IPS-20b (cell line): ENCODE measurements at regions not wholly inside any gene's neighbourhood (a gene's known extent, or its start where the extent isn't known, plus 50 kb on each side); places are given as distances from the start of the nearest gene placed in this dataset.

ENCODE experiments used
- H3K27ac ChIP-seq: one replicate; pipeline ENCODE4 v1.5.1; 2013; ENCODE audit warnings: low read length
- H3K27me3 ChIP-seq: 2 replicates; pipeline ENCODE4 v1.6.1; 2013; ENCODE audit warnings: mild to moderate bottlenecking, low read length, inconsistent platforms; ENCODE audit not compliant: insufficient read depth
- H3K36me3 ChIP-seq: 2 replicates; pipeline ENCODE4 v1.6.1; 2013; ENCODE audit warnings: low read depth, mild to moderate bottlenecking, inconsistent platforms, low read length, moderate library complexity; ENCODE audit not compliant: insufficient read depth
- H3K4me1 ChIP-seq: 2 replicates; pipeline ENCODE4 v1.6.1; 2013; ENCODE audit warnings: mild to moderate bottlenecking, control low read depth, inconsistent platforms, low read length, moderate library complexity; ENCODE audit not compliant: insufficient read depth
- H3K4me3 ChIP-seq: 2 replicates; pipeline ENCODE4 v1.5.1; 2013; ENCODE audit warnings: mild to moderate bottlenecking, low read length, inconsistent platforms
- H3K9ac ChIP-seq: 2 replicates; pipeline ENCODE4 v1.6.1; 2013; ENCODE audit warnings: low read depth, mild to moderate bottlenecking, inconsistent platforms, low read length, moderate library complexity
- H3K9me3 ChIP-seq: 2 replicates; pipeline ENCODE4 v1.6.1; 2013; ENCODE audit warnings: mild to moderate bottlenecking, low read depth, low read length, inconsistent platforms; ENCODE audit not compliant: insufficient read depth

DNA sequence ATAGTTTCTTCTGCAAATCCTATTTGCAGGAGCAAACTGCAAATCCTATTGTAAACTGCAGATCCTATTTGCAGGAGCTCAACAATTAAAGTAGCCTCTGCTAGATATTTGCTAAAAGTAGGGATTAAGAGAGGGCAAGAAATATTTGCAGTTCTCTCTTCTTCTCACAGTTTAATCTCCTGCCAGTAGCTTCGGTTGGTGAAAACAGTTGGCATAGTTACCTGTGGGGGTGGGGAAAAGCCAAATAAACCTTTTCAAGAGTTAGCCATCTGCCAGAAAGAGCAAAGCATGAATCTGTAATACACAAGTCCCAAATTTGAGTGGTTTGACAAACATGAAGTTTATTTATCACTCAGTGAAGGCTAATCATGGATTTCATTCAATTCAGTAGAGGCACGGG is 942.5 kb downstream of the JRKL start:
- Histone ChIP-seq H3K9ac (no peak overlapping the region), H3K27ac (no peak overlapping the region), H3K4me3 (no peak overlapping the region), H3K9me3 (no peaks in the 10 kb centered on the region), H3K27me3 (no peaks in the 10 kb centered on the region), H3K36me3 (no peaks in the 10 kb centered on the region), H3K4me1 (no peaks in the 10 kb centered on the region)

DNA sequence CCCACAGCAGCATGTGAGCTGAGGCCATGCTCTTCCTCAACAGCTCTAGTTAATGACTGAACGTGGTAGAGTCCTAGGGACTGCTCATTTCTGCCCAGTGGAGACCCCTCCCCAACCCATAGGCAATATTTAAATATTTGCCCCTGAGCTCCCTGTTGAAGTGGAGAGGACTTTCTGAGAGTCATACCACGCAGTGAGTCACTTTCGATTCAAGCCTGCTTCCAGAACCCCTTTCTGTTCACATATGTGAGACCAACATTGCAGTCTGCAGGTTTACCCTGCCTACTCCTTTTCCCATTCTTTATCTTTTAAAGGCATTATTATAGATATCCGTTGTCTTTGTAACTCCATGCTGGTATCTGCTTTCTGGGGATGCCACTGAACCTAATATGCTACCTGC is 946.3 kb downstream of the JRKL start:
- no peaks in the 10 kb centered on the region for H3K4me1 ChIP-seq
- no peak overlapping the region for H3K27ac ChIP-seq
- no peak overlapping the region for H3K9ac ChIP-seq
- H3K9me3 ChIP-seq = no peaks in the 10 kb centered on the region
- no peaks in the 10 kb centered on the region for H3K27me3 ChIP-seq
- H3K4me3 ChIP-seq = no peak overlapping the region
- no peaks in the 10 kb centered on the region for H3K36me3 ChIP-seq

DNA sequence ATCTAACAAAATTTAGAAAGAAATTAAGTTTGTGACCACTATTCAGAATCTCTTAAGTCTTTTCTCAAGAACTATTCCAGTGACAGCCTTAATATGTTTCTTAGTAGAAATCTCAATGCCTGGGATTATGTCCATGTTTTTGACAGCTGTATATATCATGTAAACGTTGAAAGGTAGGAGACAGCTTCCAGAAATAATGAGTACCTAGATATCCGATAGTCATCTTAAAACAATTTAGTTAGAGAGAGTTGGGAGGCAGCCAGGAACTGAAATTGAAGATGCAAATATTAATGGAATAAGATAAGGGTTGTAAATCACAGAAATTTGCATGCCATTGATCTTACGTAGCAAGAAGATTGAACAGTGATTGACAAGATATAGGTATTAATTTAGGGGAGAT is 955.2 kb downstream of the JRKL start:
- Histone ChIP-seq H3K27ac (no peak overlapping the region), H3K9me3 (no peaks in the 10 kb centered on the region), H3K4me1 (peaks cover 6% of the 10 kb centered on the region; the same call in 1 of the 2 replicates), H3K36me3 (no peaks in the 10 kb centered on the region), H3K27me3 (no peaks in the 10 kb centered on the region), H3K9ac (no peak overlapping the region), H3K4me3 (no peak overlapping the region)

DNA sequence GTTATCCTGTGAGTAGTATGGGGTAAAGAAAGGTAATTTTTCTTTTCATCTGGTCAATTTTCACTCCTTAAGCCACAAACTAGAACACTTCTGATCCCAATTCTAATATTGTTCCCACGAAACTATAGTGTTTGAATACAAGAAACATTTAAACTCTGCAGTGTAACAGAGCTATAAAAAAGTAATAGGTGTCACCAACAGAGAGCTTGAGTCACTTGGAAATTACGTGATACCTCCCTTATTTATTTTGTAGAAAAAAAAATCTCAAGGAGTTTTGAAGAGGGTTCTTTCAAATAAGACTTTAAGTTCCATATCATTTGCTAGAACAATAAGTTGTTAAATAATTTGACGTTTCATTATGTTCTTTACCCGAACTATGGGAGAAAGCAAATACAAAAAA is 959.4 kb downstream of the JRKL start:
- Histone ChIP-seq H3K9ac (no peak overlapping the region), H3K27ac (no peak overlapping the region), H3K36me3 (no peaks in the 10 kb centered on the region), H3K27me3 (no peaks in the 10 kb centered on the region), H3K4me1 (peaks cover 9% of the 10 kb centered on the region; the same call in 1 of the 2 replicates), H3K4me3 (no peak overlapping the region), H3K9me3 (no peaks in the 10 kb centered on the region)

DNA sequence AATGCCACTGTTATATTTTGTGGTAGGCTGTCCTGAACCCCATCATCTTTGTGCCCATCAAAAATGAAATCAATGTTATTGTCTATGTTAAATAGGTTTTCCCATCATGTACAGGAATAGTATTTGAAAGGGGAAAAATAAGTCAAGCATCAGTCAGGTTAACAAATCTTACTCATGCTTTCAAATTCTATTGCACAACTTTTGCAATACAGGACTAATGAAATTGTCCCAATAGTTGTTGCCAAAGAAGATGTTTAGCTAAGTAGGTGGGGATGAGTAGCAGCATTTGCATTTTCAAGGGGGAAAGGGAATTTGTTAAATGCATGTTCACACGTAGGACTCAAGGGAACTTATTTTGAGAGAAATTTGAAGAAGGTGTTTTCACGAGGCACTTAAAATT is 962.1 kb downstream of the JRKL start:
- H3K4me3 ChIP-seq = no peak overlapping the region
- H3K9me3 ChIP-seq = no peaks in the 10 kb centered on the region
- H3K4me1 ChIP-seq = peaks cover 9% of the 10 kb centered on the region; the same call in 1 of the 2 replicates
- H3K36me3 ChIP-seq = no peaks in the 10 kb centered on the region
- H3K27me3 ChIP-seq = no peaks in the 10 kb centered on the region
- no peak overlapping the region for H3K27ac ChIP-seq
- H3K9ac ChIP-seq = no peak overlapping the region

DNA sequence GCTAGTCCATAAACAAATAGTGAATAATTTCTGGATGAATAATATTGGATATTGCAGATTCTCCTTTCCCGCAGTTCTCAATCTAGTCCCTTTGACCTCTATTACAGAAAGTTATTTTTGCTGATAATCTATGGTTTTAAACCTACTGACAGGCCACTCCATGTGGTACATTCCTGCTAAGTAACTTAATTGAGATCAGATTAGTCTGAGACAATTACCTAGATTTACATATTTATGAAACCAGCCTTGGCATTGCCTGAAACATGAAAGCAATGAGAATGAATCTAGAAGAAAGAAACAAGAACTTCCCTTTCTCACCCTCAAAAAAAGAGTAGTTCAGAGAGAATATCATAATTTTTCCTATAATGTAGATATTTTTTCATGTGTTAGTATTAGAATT is 964.2 kb downstream of the JRKL start:
- H3K9me3 ChIP-seq = no peaks in the 10 kb centered on the region
- H3K9ac ChIP-seq = no peak overlapping the region
- peaks cover 7% of the 10 kb centered on the region; the same call in 1 of the 2 replicates for H3K4me1 ChIP-seq
- no peaks in the 10 kb centered on the region for H3K27me3 ChIP-seq
- H3K4me3 ChIP-seq = no peak overlapping the region
- no peaks in the 10 kb centered on the region for H3K36me3 ChIP-seq
- H3K27ac ChIP-seq = no peak overlapping the region

DNA sequence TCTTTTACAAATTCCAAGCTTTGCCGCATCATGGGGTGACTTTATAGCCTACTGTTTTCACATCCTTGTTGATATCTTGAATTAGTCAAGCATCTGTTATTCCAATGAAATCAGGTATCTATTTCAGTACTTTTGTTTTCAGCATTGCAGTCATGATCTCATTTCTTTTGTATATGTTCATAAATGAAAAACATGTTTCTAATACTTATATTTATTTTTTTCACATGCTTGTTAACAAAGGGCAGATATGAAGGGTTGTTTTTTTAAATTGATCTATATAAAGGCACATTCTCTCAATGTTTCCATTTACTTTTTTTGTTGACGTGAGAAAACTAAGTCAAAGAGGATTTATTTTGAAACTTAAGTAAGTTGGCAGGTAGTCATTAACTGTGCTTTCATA is 964.8 kb downstream of the JRKL start:
- H3K27ac ChIP-seq = no peak overlapping the region
- H3K36me3 ChIP-seq = no peaks in the 10 kb centered on the region
- H3K27me3 ChIP-seq = no peaks in the 10 kb centered on the region
- no peaks in the 10 kb centered on the region for H3K9me3 ChIP-seq
- H3K4me3 ChIP-seq = no peak overlapping the region
- peaks cover 3% of the 10 kb centered on the region; the same call in 1 of the 2 replicates for H3K4me1 ChIP-seq
- H3K9ac ChIP-seq = no peak overlapping the region

DNA sequence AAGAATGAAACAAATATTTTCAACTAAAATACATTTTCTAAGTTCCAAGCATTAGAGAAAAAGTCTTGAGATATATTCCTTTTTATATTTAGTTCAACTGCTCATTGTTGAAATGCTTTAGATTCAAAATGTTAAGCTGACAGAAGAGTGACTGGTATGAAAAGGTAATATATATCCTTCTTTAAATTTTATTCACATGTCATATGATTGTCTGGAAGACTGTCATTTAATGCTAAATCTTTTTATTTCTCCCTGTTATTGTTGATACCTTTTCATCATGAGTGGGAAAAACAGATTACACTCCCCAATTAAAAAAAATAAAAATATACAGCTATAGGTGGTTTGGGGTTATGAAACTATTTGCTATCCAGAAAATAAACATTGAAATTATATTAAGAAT is 965.4 kb downstream of the JRKL start:
- H3K27me3 ChIP-seq = no peaks in the 10 kb centered on the region
- no peak overlapping the region for H3K27ac ChIP-seq
- no peak overlapping the region for H3K4me3 ChIP-seq
- no peaks in the 10 kb centered on the region for H3K36me3 ChIP-seq
- no peak overlapping the region for H3K9ac ChIP-seq
- H3K4me1 ChIP-seq = peaks cover 3% of the 10 kb centered on the region; the same call in 1 of the 2 replicates
- no peaks in the 10 kb centered on the region for H3K9me3 ChIP-seq

DNA sequence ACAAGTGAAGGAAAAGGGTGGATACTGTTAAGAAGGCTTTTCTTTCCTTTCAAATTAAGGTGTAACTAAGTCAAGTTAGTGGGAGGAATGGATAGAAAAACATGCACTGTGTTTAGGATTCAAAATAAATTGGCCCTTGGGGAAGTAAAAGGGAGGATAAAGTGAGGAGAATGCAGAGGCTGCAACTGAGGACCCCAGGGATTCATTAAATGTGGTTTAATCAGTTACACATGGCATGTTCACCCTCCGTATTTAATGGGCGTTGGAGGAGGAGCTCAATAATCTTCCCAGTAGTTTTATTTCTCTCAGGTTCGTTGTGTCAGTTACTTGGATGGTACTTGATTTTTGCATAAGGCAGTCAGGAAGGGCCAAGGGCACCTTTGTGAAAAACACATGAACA is 966.3 kb downstream of the JRKL start:
- Histone ChIP-seq H3K9ac (no peak overlapping the region), H3K4me3 (no peak overlapping the region), H3K4me1 (peaks cover 3% of the 10 kb centered on the region; the same call in 1 of the 2 replicates), H3K27me3 (no peaks in the 10 kb centered on the region), H3K27ac (no peak overlapping the region), H3K36me3 (no peaks in the 10 kb centered on the region), H3K9me3 (no peaks in the 10 kb centered on the region)

DNA sequence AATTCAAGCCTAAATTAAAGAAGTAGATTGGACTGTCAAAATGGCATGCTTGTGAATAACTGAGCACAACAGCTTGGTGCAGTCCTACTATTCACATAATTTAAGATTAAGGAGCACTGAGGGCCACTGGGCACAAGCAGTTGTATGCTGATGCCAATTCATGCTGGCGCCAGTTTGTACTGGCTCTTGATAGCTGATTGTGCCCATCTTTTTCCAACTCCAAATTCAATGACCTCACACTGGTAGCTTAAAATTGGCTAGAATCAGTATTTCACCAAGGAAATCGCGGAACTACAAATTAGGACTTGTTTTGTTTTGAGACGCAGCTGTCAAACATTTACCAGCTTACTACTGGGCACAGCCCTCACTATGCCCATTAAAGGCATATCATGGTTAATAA is 969.2 kb downstream of the JRKL start:
- H3K9me3 ChIP-seq = no peaks in the 10 kb centered on the region
- H3K27me3 ChIP-seq = no peaks in the 10 kb centered on the region
- no peaks in the 10 kb centered on the region for H3K36me3 ChIP-seq
- no peak overlapping the region for H3K27ac ChIP-seq
- no peak overlapping the region for H3K9ac ChIP-seq
- no peak overlapping the region for H3K4me3 ChIP-seq
- H3K4me1 ChIP-seq = no peaks in the 10 kb centered on the region; the same call in 1 of the 2 replicates

DNA sequence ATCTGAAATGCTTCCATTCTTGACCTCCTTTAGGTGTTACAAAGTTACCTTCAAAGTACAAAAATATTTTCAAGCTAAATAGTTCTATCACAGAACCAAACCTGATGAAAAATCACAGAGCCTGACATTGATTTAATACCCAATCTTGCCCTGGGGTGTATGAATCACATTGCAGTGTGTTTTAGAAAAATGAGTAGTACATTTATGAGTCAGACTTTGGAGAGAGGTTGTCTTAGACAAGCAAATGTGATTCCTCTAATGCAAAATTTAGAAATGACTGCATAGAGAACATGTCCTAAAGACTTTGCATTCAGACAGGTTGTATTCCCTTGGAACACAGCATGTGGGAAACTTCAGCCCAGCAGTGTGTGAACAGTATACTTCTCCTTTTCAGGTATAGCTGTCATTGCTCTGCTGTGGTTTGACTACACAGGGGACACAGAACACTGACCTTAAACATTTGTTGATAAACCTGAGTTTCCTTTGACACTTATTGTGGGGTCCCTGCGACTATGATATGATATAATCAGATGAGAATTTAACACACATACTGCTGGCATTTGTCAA is 972.1 kb downstream of the JRKL start:
- Histone ChIP-seq H3K27ac (no peak overlapping the region), H3K4me1 (no peaks in the 10 kb centered on the region), H3K27me3 (no peaks in the 10 kb centered on the region), H3K4me3 (no peak overlapping the region), H3K36me3 (no peaks in the 10 kb centered on the region), H3K9me3 (no peaks in the 10 kb centered on the region), H3K9ac (no peak overlapping the region)

DNA sequence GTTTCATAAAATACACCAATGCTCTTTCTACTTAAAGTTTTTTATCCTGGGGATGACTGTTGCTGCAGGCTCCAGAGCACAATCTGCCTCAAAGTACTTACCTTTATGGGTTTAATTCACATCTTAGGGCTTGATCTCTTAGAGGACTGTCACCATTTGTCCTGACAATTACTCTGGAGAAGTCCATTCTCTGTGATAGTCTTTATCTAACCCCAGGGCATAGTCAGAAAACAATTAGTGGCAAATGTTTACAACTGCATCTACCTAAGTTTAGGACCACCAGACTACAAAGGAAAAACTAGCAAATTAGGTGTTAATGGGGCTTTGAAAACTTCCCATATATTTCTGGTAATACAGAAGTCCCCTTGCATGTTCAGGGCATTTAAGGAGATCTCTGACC is 973.5 kb downstream of the JRKL start:
- no peak overlapping the region for H3K4me3 ChIP-seq
- H3K9me3 ChIP-seq = no peaks in the 10 kb centered on the region
- H3K4me1 ChIP-seq = no peaks in the 10 kb centered on the region
- no peak overlapping the region for H3K27ac ChIP-seq
- H3K27me3 ChIP-seq = no peaks in the 10 kb centered on the region
- H3K9ac ChIP-seq = no peak overlapping the region
- H3K36me3 ChIP-seq = no peaks in the 10 kb centered on the region
